ENCODE measurements at regions not wholly inside any gene's neighbourhood (a gene's known extent, or its start where the extent isn't known, plus 50 kb on each side); places are given as distances from the start of the nearest gene placed in this dataset.

DNA sequence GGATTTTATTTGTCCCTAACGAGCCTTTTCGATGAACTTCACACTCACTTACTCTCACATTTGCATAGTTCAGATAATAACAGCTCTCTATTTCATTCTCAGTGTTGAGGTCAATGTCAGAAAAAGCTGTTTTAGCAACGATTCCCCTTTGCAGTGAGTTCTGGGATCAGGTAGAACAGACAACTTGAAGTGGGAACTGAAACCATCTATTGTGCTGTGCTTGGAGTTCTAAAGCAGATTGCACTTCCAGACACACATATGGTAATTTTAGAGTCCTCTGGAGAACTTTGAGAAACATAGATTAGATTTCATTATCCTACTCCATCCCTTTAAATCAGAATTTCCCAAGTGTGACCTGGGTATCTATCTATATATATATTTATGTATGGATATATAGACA lies 124.6 kb upstream of the BLID start:
- no peak for DNase-seq (ENCODE audit: low read depth in 6 of 9, low spot score in 9 of 9)
- no peaks in the 10 kb centered on the region for H3K9me3 ChIP-seq (ENCODE audit: control insufficient read depth in 2 of 2, insufficient read depth in 1 of 2, low read length in 1 of 2)
- no peaks in the 10 kb centered on the region for H3K4me1 ChIP-seq (ENCODE audit: control insufficient read depth in 2 of 2, insufficient read depth in 2 of 2, low read length in 2 of 2)
- no peaks in the 10 kb centered on the region for H3K36me3 ChIP-seq (ENCODE audit: control insufficient read depth in 2 of 2, insufficient read depth in 2 of 2, low read length in 1 of 2)
- no peaks in the 10 kb centered on the region for H3K27me3 ChIP-seq (ENCODE audit: control insufficient read depth in 2 of 2, insufficient read depth in 1 of 2, low read length in 1 of 2)
- 95% methylated on average over 3 of the region's 3 CpGs for WGBS
- H3K27ac ChIP-seq (ENCODE audit: low read depth in 1 of 2, low read length in 1 of 2) = no peak overlapping the region
- no peak overlapping the region for H3K4me3 ChIP-seq (ENCODE audit: low read length in 2 of 2)

DNA sequence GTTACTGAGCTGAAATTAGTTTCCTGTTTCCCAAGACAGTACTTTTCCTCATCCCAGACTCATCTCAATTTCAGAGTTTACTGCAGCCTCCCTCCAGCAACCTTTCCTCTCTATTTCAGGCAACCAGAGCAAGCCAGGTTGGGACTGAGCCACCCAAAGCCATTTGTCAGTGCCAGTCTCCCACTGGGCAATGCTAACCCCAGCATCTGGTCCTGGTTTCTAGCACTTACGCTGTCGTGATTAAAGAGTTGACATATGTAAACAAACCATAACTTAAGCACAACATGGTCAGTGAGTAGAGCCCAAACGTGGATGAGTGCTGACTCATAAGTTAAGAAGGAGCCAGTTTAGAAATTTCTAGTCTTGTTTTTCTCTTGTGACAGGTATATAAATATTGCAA lies 119.6 kb upstream of the BLID start:
- H3K27me3 ChIP-seq (ENCODE audit: control insufficient read depth in 2 of 2, insufficient read depth in 1 of 2, low read length in 1 of 2) = no peaks in the 10 kb centered on the region
- WGBS = 87% methylated on average over 3 of the region's 3 CpGs
- H3K36me3 ChIP-seq (ENCODE audit: control insufficient read depth in 2 of 2, insufficient read depth in 2 of 2, low read length in 1 of 2) = no peaks in the 10 kb centered on the region
- H3K4me3 ChIP-seq (ENCODE audit: low read length in 2 of 2) = no peak overlapping the region
- H3K27ac ChIP-seq (ENCODE audit: low read depth in 1 of 2, low read length in 1 of 2) = no peak overlapping the region
- no peaks in the 10 kb centered on the region for H3K9me3 ChIP-seq (ENCODE audit: control insufficient read depth in 2 of 2, insufficient read depth in 1 of 2, low read length in 1 of 2)
- no peaks in the 10 kb centered on the region for H3K4me1 ChIP-seq (ENCODE audit: control insufficient read depth in 2 of 2, insufficient read depth in 2 of 2, low read length in 2 of 2)
- no peak for DNase-seq (ENCODE audit: low read depth in 6 of 9, low spot score in 9 of 9)

DNA sequence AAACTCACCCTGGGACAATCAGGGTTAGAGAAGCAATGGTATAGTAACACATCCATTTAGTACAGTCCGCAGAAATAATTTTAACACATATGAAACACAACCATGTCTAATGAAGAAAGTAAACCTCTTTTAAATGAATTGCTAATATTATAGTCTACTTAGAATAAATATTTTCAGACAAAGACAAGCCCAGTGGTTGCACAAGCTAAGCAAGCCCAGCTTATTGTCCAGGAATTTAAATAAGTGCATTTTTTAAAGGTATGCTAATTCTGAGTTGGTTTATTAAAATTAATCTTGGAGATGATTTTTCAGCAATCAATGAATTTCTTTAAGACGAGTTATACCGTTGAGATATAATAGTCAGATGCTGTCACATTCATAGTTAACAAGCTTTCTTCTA lies 118.8 kb upstream of the BLID start:
- no peak for DNase-seq (ENCODE audit: low read depth in 6 of 9, low spot score in 9 of 9)
- WGBS = 97% methylated on average over 3 of the region's 3 CpGs
- Histone ChIP-seq H3K27me3 (ENCODE audit: control insufficient read depth in 2 of 2, insufficient read depth in 1 of 2, low read length in 1 of 2) (no peaks in the 10 kb centered on the region), H3K9me3 (ENCODE audit: control insufficient read depth in 2 of 2, insufficient read depth in 1 of 2, low read length in 1 of 2) (no peaks in the 10 kb centered on the region), H3K4me3 (ENCODE audit: low read length in 2 of 2) (no peak overlapping the region), H3K36me3 (ENCODE audit: control insufficient read depth in 2 of 2, insufficient read depth in 2 of 2, low read length in 1 of 2) (no peaks in the 10 kb centered on the region), H3K27ac (ENCODE audit: low read depth in 1 of 2, low read length in 1 of 2) (no peak overlapping the region), H3K4me1 (ENCODE audit: control insufficient read depth in 2 of 2, insufficient read depth in 2 of 2, low read length in 2 of 2) (peaks cover 0 to 1% of the 10 kb centered on the region in 2 donors)

DNA sequence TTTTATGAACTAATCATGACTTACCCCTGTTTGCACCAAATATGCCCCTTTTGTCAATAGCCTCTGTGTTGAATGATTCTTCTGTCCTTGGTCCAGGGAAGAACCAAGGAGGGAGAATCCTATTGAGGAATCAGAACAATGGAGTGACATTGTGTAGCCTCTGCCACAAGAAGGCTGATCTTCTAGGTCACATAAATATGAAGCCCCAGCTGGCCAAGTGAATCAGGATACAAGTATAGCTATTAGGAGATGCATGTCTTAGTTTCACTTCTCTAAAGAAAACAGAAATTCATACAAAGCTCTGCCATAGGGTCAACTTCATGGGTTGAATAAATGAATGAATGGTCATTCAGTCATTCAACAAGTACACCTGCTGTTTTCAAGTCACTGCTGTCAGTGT lies 118.2 kb upstream of the BLID start:
- Histone ChIP-seq H3K4me1 (ENCODE audit: control insufficient read depth in 2 of 2, insufficient read depth in 2 of 2, low read length in 2 of 2) (peaks cover 0 to 6% of the 10 kb centered on the region in 2 donors), H3K27me3 (ENCODE audit: control insufficient read depth in 2 of 2, insufficient read depth in 1 of 2, low read length in 1 of 2) (peaks cover 0 to 2% of the 10 kb centered on the region in 2 donors), H3K4me3 (ENCODE audit: low read length in 2 of 2) (no peak overlapping the region), H3K36me3 (ENCODE audit: control insufficient read depth in 2 of 2, insufficient read depth in 2 of 2, low read length in 1 of 2) (no peaks in the 10 kb centered on the region), H3K9me3 (ENCODE audit: control insufficient read depth in 2 of 2, insufficient read depth in 1 of 2, low read length in 1 of 2) (no peaks in the 10 kb centered on the region), H3K27ac (ENCODE audit: low read depth in 1 of 2, low read length in 1 of 2) (no peak overlapping the region)
- no peak for DNase-seq (ENCODE audit: low read depth in 6 of 9, low spot score in 9 of 9)

DNA sequence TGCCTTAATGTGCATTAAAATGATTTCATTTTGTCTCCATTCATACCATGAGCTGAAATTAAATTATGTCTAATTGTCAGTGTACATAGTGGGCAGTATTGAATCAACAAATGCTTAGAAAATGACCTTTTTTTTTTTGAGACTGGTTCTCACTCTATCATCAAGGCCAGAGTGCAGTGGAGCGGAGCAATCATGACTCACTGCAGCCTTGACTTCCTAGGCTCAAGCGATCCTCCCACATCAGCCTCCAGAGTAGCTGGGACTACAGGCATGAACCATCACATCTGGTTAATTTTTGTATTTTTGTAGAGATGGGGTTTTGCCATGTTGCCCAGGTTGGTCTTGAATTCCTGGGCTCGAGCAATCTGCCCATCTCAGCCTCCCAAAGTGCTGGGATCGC lies 117.0 kb upstream of the BLID start:
- H3K4me1 ChIP-seq (ENCODE audit: control insufficient read depth in 2 of 2, insufficient read depth in 2 of 2, low read length in 2 of 2) = peaks cover 0 to 7% of the 10 kb centered on the region in 2 donors
- no peak for DNase-seq (ENCODE audit: low read depth in 6 of 9, low spot score in 9 of 9)
- H3K36me3 ChIP-seq (ENCODE audit: control insufficient read depth in 2 of 2, insufficient read depth in 2 of 2, low read length in 1 of 2) = no peaks in the 10 kb centered on the region
- WGBS = 93% methylated on average over 4 of the region's 4 CpGs
- peaks cover 0 to 2% of the 10 kb centered on the region in 2 donors for H3K27me3 ChIP-seq (ENCODE audit: control insufficient read depth in 2 of 2, insufficient read depth in 1 of 2, low read length in 1 of 2)
- no peaks in the 10 kb centered on the region for H3K9me3 ChIP-seq (ENCODE audit: control insufficient read depth in 2 of 2, insufficient read depth in 1 of 2, low read length in 1 of 2)
- no peak overlapping the region for H3K4me3 ChIP-seq (ENCODE audit: low read length in 2 of 2)
- H3K27ac ChIP-seq (ENCODE audit: low read depth in 1 of 2, low read length in 1 of 2) = no peak overlapping the region

DNA sequence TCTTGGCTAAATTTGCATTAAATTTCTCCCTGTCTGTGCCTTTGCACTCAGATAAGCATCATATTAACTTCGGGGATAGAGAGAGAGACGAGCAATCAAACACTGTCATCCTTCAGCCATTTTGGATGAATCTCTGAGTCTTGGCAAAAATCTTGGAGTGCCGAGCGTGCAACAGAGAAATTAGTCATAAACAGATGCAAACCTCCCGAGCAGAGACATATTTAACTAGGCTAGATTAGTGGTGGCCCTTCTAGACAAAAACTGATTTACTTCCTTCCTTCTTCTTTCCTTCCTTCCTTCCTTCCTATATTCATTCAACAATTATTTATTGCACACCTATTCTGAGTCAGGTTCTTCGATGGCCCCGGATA lies 114.4 kb upstream of the BLID start:
- DNase-seq (ENCODE audit: low read depth in 6 of 9, low spot score in 9 of 9) = no peak
- no peaks in the 10 kb centered on the region for H3K9me3 ChIP-seq (ENCODE audit: control insufficient read depth in 2 of 2, insufficient read depth in 1 of 2, low read length in 1 of 2)
- no peak overlapping the region for H3K4me3 ChIP-seq (ENCODE audit: low read length in 2 of 2)
- peaks cover 0 to 7% of the 10 kb centered on the region in 2 donors for H3K4me1 ChIP-seq (ENCODE audit: control insufficient read depth in 2 of 2, insufficient read depth in 2 of 2, low read length in 2 of 2)
- no peak overlapping the region for H3K27ac ChIP-seq (ENCODE audit: low read depth in 1 of 2, low read length in 1 of 2)
- H3K27me3 ChIP-seq (ENCODE audit: control insufficient read depth in 2 of 2, insufficient read depth in 1 of 2, low read length in 1 of 2) = peaks cover 0 to 2% of the 10 kb centered on the region in 2 donors
- WGBS = 92% methylated on average over 7 of the region's 7 CpGs
- H3K36me3 ChIP-seq (ENCODE audit: control insufficient read depth in 2 of 2, insufficient read depth in 2 of 2, low read length in 1 of 2) = no peaks in the 10 kb centered on the region

DNA sequence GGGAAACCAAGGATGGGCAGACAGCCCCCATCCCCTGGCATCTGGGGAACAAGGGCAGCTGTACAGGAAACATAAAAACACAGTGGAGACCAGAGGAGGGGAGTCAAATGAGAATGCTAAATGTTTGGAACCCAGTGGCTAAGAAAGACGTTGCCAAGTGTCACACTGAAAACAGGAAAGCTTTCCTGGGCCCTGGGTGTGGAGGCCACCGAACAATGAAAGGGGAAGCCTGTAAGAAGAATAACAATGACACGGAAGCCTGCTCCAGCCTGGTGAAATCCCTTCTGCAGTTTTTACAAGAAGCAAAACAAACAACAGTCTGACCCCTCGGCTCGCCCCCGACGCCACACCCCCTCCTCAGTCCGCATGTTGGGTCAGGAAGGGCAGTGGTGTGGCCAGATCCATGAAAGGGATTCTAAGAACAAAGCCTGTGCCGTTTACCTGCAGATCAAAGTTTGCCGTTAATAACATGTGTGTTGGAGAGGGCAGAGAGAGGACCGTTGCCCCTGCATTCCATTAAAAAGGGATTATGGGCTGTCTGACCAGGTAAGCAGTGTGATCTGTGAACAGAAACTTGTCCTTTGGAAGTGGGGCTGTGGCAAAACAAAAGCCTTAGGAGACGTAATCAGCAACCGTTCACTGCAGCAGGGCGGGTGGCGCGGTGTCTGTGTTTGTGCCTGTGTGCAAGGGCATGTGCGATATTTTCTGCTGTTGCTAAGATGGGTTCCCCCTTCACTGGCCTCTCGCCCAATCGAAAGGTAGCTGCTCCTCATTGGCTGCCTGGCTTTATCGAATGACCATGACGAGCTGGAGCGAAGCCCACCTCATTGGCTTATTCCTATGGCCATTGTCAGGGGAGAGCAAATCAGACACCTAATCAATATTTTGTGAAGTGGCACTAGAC lies 113.7 kb upstream of the BLID start:
- no peak for DNase-seq (ENCODE audit: low read depth in 6 of 9, low spot score in 9 of 9)

DNA sequence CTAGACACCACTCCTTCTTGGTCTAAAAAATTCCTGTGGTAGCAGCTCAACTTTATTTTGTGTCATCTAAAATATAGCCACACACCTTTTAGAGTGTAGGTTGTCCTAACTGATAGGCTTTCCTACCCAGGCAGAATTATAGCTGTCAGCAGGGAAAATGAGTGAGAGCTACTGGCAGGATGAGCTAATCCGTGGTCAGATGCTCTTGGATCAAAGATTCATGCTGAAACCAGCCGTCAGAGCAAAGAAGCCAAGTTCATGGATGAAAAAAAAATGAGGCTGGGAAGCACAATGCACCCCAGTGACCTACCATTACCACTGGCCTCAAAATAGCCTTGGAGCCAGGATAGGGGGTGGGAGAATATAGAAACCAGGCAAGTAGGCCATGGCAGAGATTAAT lies 113.1 kb upstream of the BLID start:
- Histone ChIP-seq H3K4me3 (ENCODE audit: low read length in 2 of 2) (no peak overlapping the region), H3K36me3 (ENCODE audit: control insufficient read depth in 2 of 2, insufficient read depth in 2 of 2, low read length in 1 of 2) (no peaks in the 10 kb centered on the region), H3K9me3 (ENCODE audit: control insufficient read depth in 2 of 2, insufficient read depth in 1 of 2, low read length in 1 of 2) (no peaks in the 10 kb centered on the region), H3K4me1 (ENCODE audit: control insufficient read depth in 2 of 2, insufficient read depth in 2 of 2, low read length in 2 of 2) (peaks cover 0 to 7% of the 10 kb centered on the region in 2 donors), H3K27me3 (ENCODE audit: control insufficient read depth in 2 of 2, insufficient read depth in 1 of 2, low read length in 1 of 2) (peaks cover 0 to 2% of the 10 kb centered on the region in 2 donors), H3K27ac (ENCODE audit: low read depth in 1 of 2, low read length in 1 of 2) (no peak overlapping the region)
- DNase-seq (ENCODE audit: low read depth in 6 of 9, low spot score in 9 of 9) = no peak
- WGBS = 84% methylated on average over 2 of the region's 2 CpGs

More for the DNA sequence above, 113.7 kb upstream of the BLID start:
- Histone ChIP-seq H3K9me3 (ENCODE audit: control insufficient read depth in 2 of 2, insufficient read depth in 1 of 2, low read length in 1 of 2) (no peaks in the 10 kb centered on the region), H3K36me3 (ENCODE audit: control insufficient read depth in 2 of 2, insufficient read depth in 2 of 2, low read length in 1 of 2) (no peaks in the 10 kb centered on the region), H3K27me3 (ENCODE audit: control insufficient read depth in 2 of 2, insufficient read depth in 1 of 2, low read length in 1 of 2) (peaks cover 0 to 2% of the 10 kb centered on the region in 2 donors), H3K4me1 (ENCODE audit: control insufficient read depth in 2 of 2, insufficient read depth in 2 of 2, low read length in 2 of 2) (peaks cover 0 to 7% of the 10 kb centered on the region in 2 donors), H3K4me3 (ENCODE audit: low read length in 2 of 2) (no peak overlapping the region), H3K27ac (ENCODE audit: low read depth in 1 of 2, low read length in 1 of 2) (no peak overlapping the region)
- 68% methylated on average over 22 of the region's 22 CpGs for WGBS

DNA sequence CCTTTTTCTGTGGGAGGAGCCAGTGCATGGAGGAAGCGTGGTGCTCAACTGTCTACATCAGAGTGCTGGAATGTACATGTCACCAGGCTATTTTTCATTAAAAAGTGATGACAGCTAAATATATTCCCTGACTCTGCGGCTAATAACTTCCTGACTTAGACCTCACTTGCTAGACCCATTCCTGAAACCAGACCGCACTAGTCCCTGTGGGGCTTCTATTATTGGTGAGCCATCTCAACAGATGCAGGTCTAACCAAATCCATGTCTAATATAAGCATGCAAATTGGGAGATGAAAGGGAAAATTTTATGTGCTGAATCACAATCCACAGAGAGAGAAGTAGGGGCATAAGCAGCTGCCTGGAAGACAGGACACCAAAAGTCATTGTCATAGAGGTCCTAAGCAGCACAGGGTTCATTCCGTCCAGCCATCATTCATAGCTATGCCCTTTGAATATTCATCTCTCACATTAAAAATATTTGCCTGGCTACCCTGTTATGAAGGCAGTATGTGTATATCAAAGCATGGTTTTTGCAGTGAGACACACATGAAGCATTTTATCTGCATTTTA lies 110.9 kb upstream of the BLID start:
- DNase-seq (ENCODE audit: low read depth in 6 of 9, low spot score in 9 of 9) = no peak
- H3K4me3 ChIP-seq (ENCODE audit: low read length in 2 of 2) = no peak overlapping the region
- H3K4me1 ChIP-seq (ENCODE audit: control insufficient read depth in 2 of 2, insufficient read depth in 2 of 2, low read length in 2 of 2) = peaks cover 0 to 7% of the 10 kb centered on the region in 2 donors
- peaks cover 0 to 2% of the 10 kb centered on the region in 2 donors for H3K27me3 ChIP-seq (ENCODE audit: control insufficient read depth in 2 of 2, insufficient read depth in 1 of 2, low read length in 1 of 2)
- H3K27ac ChIP-seq (ENCODE audit: low read depth in 1 of 2, low read length in 1 of 2) = no peak overlapping the region
- H3K9me3 ChIP-seq (ENCODE audit: control insufficient read depth in 2 of 2, insufficient read depth in 1 of 2, low read length in 1 of 2) = no peaks in the 10 kb centered on the region
- 57% methylated on average over 4 of the region's 4 CpGs for WGBS
- H3K36me3 ChIP-seq (ENCODE audit: control insufficient read depth in 2 of 2, insufficient read depth in 2 of 2, low read length in 1 of 2) = no peaks in the 10 kb centered on the region
